ENCODE measurements at regions not wholly inside any gene's neighbourhood (a gene's known extent, or its start where the extent isn't known, plus 50 kb on each side); places are given as distances from the start of the nearest gene placed in this dataset.

DNA sequence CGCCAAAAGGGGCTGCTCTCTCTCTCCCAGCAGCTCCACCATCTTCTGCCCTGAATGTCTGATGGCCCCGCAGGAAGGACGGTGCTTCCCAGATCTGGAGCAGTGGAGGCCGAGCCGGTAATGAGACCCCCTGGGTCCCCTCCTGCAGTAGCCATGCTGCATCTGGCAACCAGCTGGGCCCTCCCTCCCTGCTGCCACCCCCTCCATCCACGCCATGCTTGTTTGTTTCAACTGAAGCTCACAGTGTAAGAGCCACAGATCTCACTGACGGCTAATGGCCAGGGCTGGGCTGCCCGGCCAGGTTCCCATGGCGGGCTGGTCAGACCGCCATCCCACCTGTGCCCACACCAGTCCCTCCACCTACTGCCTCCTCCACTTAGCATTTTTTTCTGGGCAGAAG is 260.8 kb downstream of the UACA start:
- H4K20me1 ChIP-seq (ENCODE audit: insufficient read depth), result no peaks in the 10 kb centered on the region
- no peak for TF ChIP-seq ELF1 (IDR thresholded peaks at IDR 0.05; ENCODE audit: borderline replicate concordance, low read depth)
- TF ChIP-seq CEBPB (IDR thresholded peaks at IDR 0.05; ENCODE audit: low read depth), result no peak
- TF ChIP-seq, protein P1, sequence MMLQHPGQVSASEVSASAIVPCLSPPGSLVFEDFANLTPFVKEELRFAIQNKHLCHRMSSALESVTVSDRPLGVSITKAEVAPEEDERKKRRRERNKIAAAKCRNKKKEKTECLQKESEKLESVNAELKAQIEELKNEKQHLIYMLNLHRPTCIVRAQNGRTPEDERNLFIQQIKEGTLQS (IDR thresholded peaks at IDR 0.05), result no peak
- TF ChIP-seq ZNF274 (IDR thresholded peaks at IDR 0.05; ENCODE audit: low read depth, low read length), result no peak
- no peak for TF ChIP-seq JUND (IDR thresholded peaks at IDR 0.05)
- TF ChIP-seq ZFX (IDR thresholded peaks at IDR 0.05), result no peak
- TF ChIP-seq CBX3 (IDR thresholded peaks at IDR 0.05; ENCODE audit: low read depth), result no peak
- POLR2A ChIA-PET, result no interaction called here
- H3K79me2 ChIP-seq (ENCODE audit: insufficient read depth, low read length), result no peaks in the 10 kb centered on the region
- H3K9me2 ChIP-seq (ENCODE audit: insufficient read depth), result no peaks in the 10 kb centered on the region
- H3K4me3 ChIP-seq (replicated peaks in 1 of 2; ENCODE audit: low read depth in 1 of 2, low read length in 2 of 2), result no peak overlapping the region
- H3K36me3 ChIP-seq (ENCODE audit: control insufficient read depth in 1 of 2, insufficient read depth in 2 of 2, low read length in 2 of 2), result no peaks in the 10 kb centered on the region
- ATAC-seq (no peak), DNase-seq (ENCODE audit: low read depth, low spot score) (no peak)
- H3K27me3 ChIP-seq (ENCODE audit: insufficient read depth, low read length), result peaks cover 22% of the 10 kb centered on the region; the same call in 1 of the 2 replicates
- H3K9ac ChIP-seq (ENCODE audit: low read length), result no peak overlapping the region
- intact Hi-C loops (cut with micrococcal nuclease), result no loop called here
- CTCF ChIA-PET, result interaction anchor here (0.6 kb wide), 1 partner anchor 223 kb away, joined by 4 read pairs; no protein-coding TSS in a partner anchor
- peaks cover 0 to 5% of the 10 kb centered on the region in 2 experiments; a peak in 1 of 4 replicates for H3K9me3 ChIP-seq (ENCODE audit: control insufficient read depth in 1 of 2, insufficient read depth in 1 of 2, low read depth in 1 of 2, low read length in 2 of 2)
- no TSS peak for BruUV-seq (replicated peaks)
- no peak overlapping the region for H2AFZ ChIP-seq (ENCODE audit: low read depth, low read length, poor library complexity, severe bottlenecking)
- H3K27ac ChIP-seq (ENCODE audit: low read depth, low read length), result no peak overlapping the region
- H3K4me2 ChIP-seq (ENCODE audit: low read length), result no peak overlapping the region
- H3K4me1 ChIP-seq (ENCODE audit: control insufficient read depth in 1 of 2, insufficient read depth in 2 of 2, low read length in 2 of 2), result peaks cover 28 to 35% of the 10 kb centered on the region in 2 experiments
- RAD21 ChIA-PET (ENCODE audit: low non-redundant PET in 1 of 2, low total read pairs in 2 of 2, uncharacterized antibody in 2 of 2, unreplicated experiment in 2 of 2), result no interaction called here

DNA sequence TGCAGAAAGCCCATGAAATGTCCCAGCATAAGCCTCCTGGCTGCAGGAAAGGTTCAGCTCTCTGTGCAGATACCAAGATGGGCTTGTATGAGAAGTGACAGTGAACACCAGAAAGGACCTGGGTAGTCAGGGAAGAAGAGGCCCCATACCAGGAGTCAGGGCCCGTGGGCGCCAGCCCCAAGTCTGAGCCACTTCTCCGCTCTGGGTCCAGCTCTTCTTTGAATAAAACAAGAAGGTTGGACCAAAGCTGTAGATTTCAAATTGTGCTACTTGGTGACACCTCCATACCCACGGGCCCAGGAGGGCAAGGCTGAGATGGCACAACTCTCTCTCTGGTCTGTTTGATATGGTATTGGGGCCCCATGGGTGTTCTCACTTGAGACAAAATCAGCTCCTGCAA is 261.5 kb downstream of the UACA start:
- intact Hi-C loops (cut with micrococcal nuclease), result no loop called here
- Histone ChIP-seq H3K4me2 (ENCODE audit: low read length) (no peak overlapping the region), H3K27ac (ENCODE audit: low read depth, low read length) (no peak overlapping the region), H3K79me2 (ENCODE audit: insufficient read depth, low read length) (no peaks in the 10 kb centered on the region), H3K4me1 (ENCODE audit: control insufficient read depth in 1 of 2, insufficient read depth in 2 of 2, low read length in 2 of 2) (peaks cover 28 to 29% of the 10 kb centered on the region in 2 experiments), H3K9me2 (ENCODE audit: insufficient read depth) (no peaks in the 10 kb centered on the region), H3K9ac (ENCODE audit: low read length) (no peak overlapping the region), H3K9me3 (ENCODE audit: control insufficient read depth in 1 of 2, insufficient read depth in 1 of 2, low read depth in 1 of 2, low read length in 2 of 2) (no peaks in the 10 kb centered on the region; a peak in 1 of 4 replicates), H2AFZ (ENCODE audit: low read depth, low read length, poor library complexity, severe bottlenecking) (no peak overlapping the region), H3K36me3 (ENCODE audit: control insufficient read depth in 1 of 2, insufficient read depth in 2 of 2, low read length in 2 of 2) (no peaks in the 10 kb centered on the region), H3K4me3 (replicated peaks in 1 of 2; ENCODE audit: low read depth in 1 of 2, low read length in 2 of 2) (no peak overlapping the region), H3K27me3 (ENCODE audit: insufficient read depth, low read length) (peaks cover 17% of the 10 kb centered on the region; the same call in 1 of the 2 replicates), H4K20me1 (ENCODE audit: insufficient read depth) (no peaks in the 10 kb centered on the region)
- DNase-seq (ENCODE audit: low read depth, low spot score) (no peak), ATAC-seq (no peak)
- no peak for TF ChIP-seq EGR1 (IDR thresholded peaks at IDR 0.05; ENCODE audit: low read depth)
- CTCF ChIA-PET, result interaction anchor here (1.7 kb wide), 1 partner anchor 67 kb away, joined by 4 read pairs; no protein-coding TSS in a partner anchor
- POLR2A ChIA-PET, result no interaction called here
- RAD21 ChIA-PET (ENCODE audit: low non-redundant PET in 1 of 2, low total read pairs in 2 of 2, uncharacterized antibody in 2 of 2, unreplicated experiment in 2 of 2), result no interaction called here
- no TSS peak for BruUV-seq (replicated peaks)
